ENCODE measurements at regions not wholly inside any gene's neighbourhood (a gene's known extent, or its start where the extent isn't known, plus 50 kb on each side); places are given as distances from the start of the nearest gene placed in this dataset.

DNA sequence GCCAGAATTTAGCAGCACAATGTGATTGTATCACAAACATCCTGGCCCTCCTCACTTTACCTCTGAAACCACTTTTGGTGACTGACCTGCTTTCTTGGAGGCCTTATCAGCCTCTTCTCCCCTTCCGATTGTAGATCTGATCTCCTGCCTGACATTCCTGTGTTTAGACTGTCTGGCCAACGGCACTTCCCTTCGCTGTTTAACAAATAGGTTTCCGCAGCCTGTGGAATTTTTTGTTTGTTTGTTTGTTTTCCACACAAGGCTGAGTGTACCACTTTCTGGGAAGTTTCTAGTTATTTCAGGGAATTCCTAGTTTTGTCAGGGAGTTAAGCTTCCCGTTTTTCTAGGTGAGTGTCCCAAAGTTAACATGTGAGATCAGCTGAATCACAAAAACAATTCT, 65.9 kb upstream of the CDKN3 start:
- no peaks in the 10 kb centered on the region for H3K9me3 Mint-ChIP-seq
- ChIA-PET CTCF (ENCODE audit: partially characterized antibody) (no interaction called here), POLR2A (ENCODE audit: partially characterized antibody) (no interaction called here)
- peaks cover 13 to 35% of the 10 kb centered on the region in 2 donors for H3K27me3 Mint-ChIP-seq
- no peak overlapping the region for H3K27ac Mint-ChIP-seq
- no peaks in the 10 kb centered on the region for H3K36me3 Mint-ChIP-seq
- H3K4me3 ChIP-seq (ENCODE audit: low read length in 2 of 2): no peak overlapping the region
- DNase-seq: no peak
- no peak overlapping the region for H3K27ac ChIP-seq (ENCODE audit: low read depth, low read length)
- H3K4me1 Mint-ChIP-seq: peaks cover 0 to 4% (median 0%) of the 10 kb centered on the region in 4 donors
- H3K4me3 Mint-ChIP-seq: no peak overlapping the region
- intact Hi-C loops (cut with micrococcal nuclease): no loop called here
- H3K9me3 ChIP-seq (ENCODE audit: control insufficient read depth in 1 of 2, low read length in 2 of 2): no peaks in the 10 kb centered on the region
- H3K36me3 ChIP-seq (ENCODE audit: insufficient read depth, low read length): no peaks in the 10 kb centered on the region
- no peaks in the 10 kb centered on the region for H3K27me3 ChIP-seq (ENCODE audit: insufficient read depth, low read length)
- no peaks in the 10 kb centered on the region for H3K4me1 ChIP-seq (ENCODE audit: insufficient read depth, low read length)

DNA sequence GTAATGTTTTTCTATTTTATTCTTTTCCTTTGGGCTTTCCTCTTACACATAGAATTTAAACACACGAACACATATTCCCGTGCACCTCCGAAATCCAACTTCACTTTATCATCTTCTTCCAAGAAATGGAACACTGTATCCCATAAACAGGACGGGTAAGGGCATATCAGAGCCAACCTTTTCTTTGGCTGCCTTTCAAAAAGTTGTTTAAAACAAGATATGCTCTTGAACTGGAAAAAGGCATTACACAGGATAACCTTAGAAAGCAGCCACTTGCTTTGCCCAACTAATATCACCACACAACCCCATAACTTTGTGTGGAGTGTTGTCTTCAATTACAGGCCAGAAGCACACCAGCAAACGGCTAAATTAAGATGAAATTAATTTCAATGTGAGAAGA, 65.3 kb upstream of the CDKN3 start:
- H3K4me3 Mint-ChIP-seq: no peak overlapping the region
- no peaks in the 10 kb centered on the region for H3K9me3 ChIP-seq (ENCODE audit: control insufficient read depth in 1 of 2, low read length in 2 of 2)
- H3K4me1 ChIP-seq (ENCODE audit: insufficient read depth, low read length): no peaks in the 10 kb centered on the region
- H3K27ac Mint-ChIP-seq: no peak overlapping the region
- H3K27ac ChIP-seq (ENCODE audit: low read depth, low read length): no peak overlapping the region
- no peak for DNase-seq
- no peaks in the 10 kb centered on the region for H3K27me3 ChIP-seq (ENCODE audit: insufficient read depth, low read length)
- H3K4me3 ChIP-seq (ENCODE audit: low read length in 2 of 2): no peak overlapping the region
- H3K9me3 Mint-ChIP-seq: no peaks in the 10 kb centered on the region
- POLR2A ChIA-PET (ENCODE audit: partially characterized antibody): no interaction called here
- CTCF ChIA-PET (ENCODE audit: partially characterized antibody): interaction anchor here (1.3 to 1.4 kb wide), 2 partner anchors 10 to 16 kb away, joined by 3 read pairs; no protein-coding TSS in a partner anchor
- H3K36me3 ChIP-seq (ENCODE audit: insufficient read depth, low read length): no peaks in the 10 kb centered on the region
- no peaks in the 10 kb centered on the region for H3K36me3 Mint-ChIP-seq
- intact Hi-C loops (cut with micrococcal nuclease): no loop called here
- H3K4me1 Mint-ChIP-seq: peaks cover 0 to 3% (median 0%) of the 10 kb centered on the region in 4 donors
- H3K27me3 Mint-ChIP-seq: peaks cover 15 to 34% of the 10 kb centered on the region in 2 donors

DNA sequence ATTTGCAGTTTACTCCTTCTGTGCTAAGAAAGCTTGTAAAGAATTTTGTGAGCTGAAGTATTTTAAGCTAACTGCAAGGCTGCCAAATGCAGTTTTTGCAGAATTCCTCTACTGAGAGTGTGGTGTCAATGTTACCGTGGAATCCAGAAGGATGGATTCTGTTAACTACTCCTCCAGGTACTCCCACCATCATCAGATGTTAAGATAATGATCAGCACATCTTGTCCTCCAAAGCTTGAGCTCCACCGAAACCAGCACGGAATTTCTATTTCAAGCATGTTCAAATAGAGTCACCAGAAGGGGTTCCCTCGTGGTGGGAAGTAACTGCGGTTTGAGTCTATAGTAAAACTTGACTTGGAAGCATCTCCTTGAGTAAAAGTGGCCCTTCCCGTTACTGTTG, 64.3 kb upstream of the CDKN3 start:
- Mint-ChIP-seq H3K36me3 (no peaks in the 10 kb centered on the region), H3K4me3 (no peak overlapping the region), H3K9me3 (no peaks in the 10 kb centered on the region), H3K4me1 (peaks cover 0 to 2% (median 0%) of the 10 kb centered on the region in 4 donors), H3K27me3 (peaks cover 15 to 32% of the 10 kb centered on the region in 2 donors), H3K27ac (no peak overlapping the region)
- ChIA-PET CTCF (ENCODE audit: partially characterized antibody) (interaction anchor here (1.2 to 1.4 kb wide), 3 partner anchors 9 to 29 kb away, joined by 3 read pairs; no protein-coding TSS in a partner anchor), POLR2A (ENCODE audit: partially characterized antibody) (no interaction called here)
- H3K9me3 ChIP-seq (ENCODE audit: control insufficient read depth in 1 of 2, low read length in 2 of 2): no peaks in the 10 kb centered on the region
- H3K27ac ChIP-seq (ENCODE audit: low read depth, low read length): no peak overlapping the region
- DNase-seq: no peak
- no peaks in the 10 kb centered on the region for H3K36me3 ChIP-seq (ENCODE audit: insufficient read depth, low read length)
- intact Hi-C loops (cut with micrococcal nuclease): no loop called here
- H3K27me3 ChIP-seq (ENCODE audit: insufficient read depth, low read length): no peaks in the 10 kb centered on the region
- no peaks in the 10 kb centered on the region for H3K4me1 ChIP-seq (ENCODE audit: insufficient read depth, low read length)
- no peak overlapping the region for H3K4me3 ChIP-seq (ENCODE audit: low read length in 2 of 2)

DNA sequence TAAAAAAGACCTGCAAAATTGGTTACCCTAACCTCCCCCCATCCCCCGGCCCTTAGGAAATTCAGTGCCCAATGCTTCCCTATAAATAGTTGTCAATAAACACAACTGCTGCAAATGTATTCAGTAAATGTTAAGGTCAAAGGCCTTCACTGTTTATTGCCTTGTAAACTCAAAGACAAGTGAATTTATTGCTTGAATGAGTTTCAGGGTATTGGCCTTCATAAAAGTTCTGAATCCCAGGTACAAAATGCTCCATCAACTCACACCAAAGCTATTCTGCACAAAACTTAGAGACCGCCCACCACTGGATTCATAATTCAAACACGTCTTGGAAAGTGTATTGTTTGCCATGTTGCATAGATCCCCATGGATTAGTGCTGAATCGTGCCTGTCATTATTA, 63.3 kb upstream of the CDKN3 start:
- Mint-ChIP-seq H3K27me3 (peaks cover 15 to 29% of the 10 kb centered on the region in 2 donors), H3K4me3 (no peak overlapping the region), H3K36me3 (no peaks in the 10 kb centered on the region), H3K27ac (no peak overlapping the region), H3K4me1 (peaks cover 0 to 2% (median 0%) of the 10 kb centered on the region in 4 donors), H3K9me3 (no peaks in the 10 kb centered on the region)
- Histone ChIP-seq H3K4me3 (ENCODE audit: low read length in 2 of 2) (no peak overlapping the region), H3K9me3 (ENCODE audit: control insufficient read depth in 1 of 2, low read length in 2 of 2) (no peaks in the 10 kb centered on the region), H3K27ac (ENCODE audit: low read depth, low read length) (no peak overlapping the region), H3K36me3 (ENCODE audit: insufficient read depth, low read length) (no peaks in the 10 kb centered on the region), H3K27me3 (ENCODE audit: insufficient read depth, low read length) (no peaks in the 10 kb centered on the region), H3K4me1 (ENCODE audit: insufficient read depth, low read length) (no peaks in the 10 kb centered on the region)
- POLR2A ChIA-PET (ENCODE audit: partially characterized antibody): no interaction called here
- intact Hi-C loops (cut with micrococcal nuclease): no loop called here
- CTCF ChIA-PET (ENCODE audit: partially characterized antibody): no interaction called here
- DNase-seq: no peak

DNA sequence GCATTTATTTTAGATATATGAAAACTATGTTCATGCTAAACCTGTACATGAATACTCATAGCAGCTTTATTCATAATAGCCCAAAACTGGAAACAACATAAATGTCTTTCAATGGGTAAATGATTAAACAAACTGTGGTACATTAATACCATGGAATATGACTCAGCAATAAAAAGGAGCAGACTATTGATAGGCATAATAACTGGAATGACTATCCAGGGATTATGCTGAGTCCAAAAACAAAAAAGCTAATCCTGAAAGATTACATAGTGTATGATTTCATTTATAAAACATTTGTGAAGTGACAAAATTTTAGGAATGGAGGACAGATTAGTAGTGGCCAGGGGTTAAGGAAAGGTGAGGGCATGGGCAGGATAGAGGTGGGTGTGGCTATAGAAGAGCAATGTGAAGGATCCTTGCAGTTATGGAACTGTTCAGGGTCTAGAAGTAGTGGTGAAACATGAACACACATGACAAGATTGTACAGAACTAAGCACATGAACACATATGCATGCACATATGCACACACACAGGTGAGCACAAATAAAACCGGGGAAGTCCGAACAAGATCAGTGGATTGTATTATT, 61.1 kb upstream of the CDKN3 start:
- no peaks in the 10 kb centered on the region for H3K9me3 Mint-ChIP-seq
- H3K27ac Mint-ChIP-seq: no peak overlapping the region
- Histone ChIP-seq H3K4me1 (ENCODE audit: insufficient read depth, low read length) (no peaks in the 10 kb centered on the region), H3K27ac (ENCODE audit: low read depth, low read length) (no peak overlapping the region), H3K36me3 (ENCODE audit: insufficient read depth, low read length) (no peaks in the 10 kb centered on the region), H3K27me3 (ENCODE audit: insufficient read depth, low read length) (no peaks in the 10 kb centered on the region), H3K4me3 (ENCODE audit: low read length in 2 of 2) (no peak overlapping the region), H3K9me3 (ENCODE audit: control insufficient read depth in 1 of 2, low read length in 2 of 2) (no peaks in the 10 kb centered on the region)
- no peaks in the 10 kb centered on the region for H3K4me1 Mint-ChIP-seq
- H3K27me3 Mint-ChIP-seq: peaks cover 11 to 21% of the 10 kb centered on the region in 2 donors
- no peak for DNase-seq
- no peak overlapping the region for H3K4me3 Mint-ChIP-seq
- POLR2A ChIA-PET (ENCODE audit: partially characterized antibody): no interaction called here
- no peaks in the 10 kb centered on the region for H3K36me3 Mint-ChIP-seq
- intact Hi-C loops (cut with micrococcal nuclease): no loop called here
- CTCF ChIA-PET (ENCODE audit: partially characterized antibody): no interaction called here

DNA sequence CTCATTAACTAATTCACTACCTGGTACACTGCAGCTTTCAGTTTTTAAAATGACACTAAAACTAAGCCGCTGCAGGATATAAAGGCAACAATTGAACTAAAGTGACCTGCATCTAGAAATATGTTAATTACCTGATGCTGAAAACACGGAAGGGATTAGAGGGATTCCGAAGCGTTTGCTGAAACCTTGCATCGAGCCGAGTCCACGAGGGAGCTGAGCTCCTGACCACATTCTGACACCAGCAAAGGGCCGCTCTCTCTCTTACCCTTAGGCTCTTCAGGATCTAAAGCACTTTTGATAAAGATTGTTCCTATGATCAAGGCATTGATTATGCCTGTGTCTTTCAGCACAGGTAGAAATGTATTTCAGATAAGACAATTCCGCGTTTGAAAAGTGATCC, 59.5 kb upstream of the CDKN3 start:
- Histone ChIP-seq H3K27me3 (ENCODE audit: insufficient read depth, low read length) (no peaks in the 10 kb centered on the region), H3K4me1 (ENCODE audit: insufficient read depth, low read length) (no peaks in the 10 kb centered on the region), H3K9me3 (ENCODE audit: control insufficient read depth in 1 of 2, low read length in 2 of 2) (no peaks in the 10 kb centered on the region), H3K4me3 (ENCODE audit: low read length in 2 of 2) (no peak overlapping the region), H3K27ac (ENCODE audit: low read depth, low read length) (no peak overlapping the region), H3K36me3 (ENCODE audit: insufficient read depth, low read length) (no peaks in the 10 kb centered on the region)
- Mint-ChIP-seq H3K27me3 (peaks cover 9 to 16% of the 10 kb centered on the region in 2 donors), H3K36me3 (no peaks in the 10 kb centered on the region), H3K9me3 (no peaks in the 10 kb centered on the region), H3K4me1 (no peaks in the 10 kb centered on the region), H3K27ac (no peak overlapping the region), H3K4me3 (no peak overlapping the region)
- no peak for DNase-seq
- ChIA-PET POLR2A (ENCODE audit: partially characterized antibody) (no interaction called here), CTCF (ENCODE audit: partially characterized antibody) (interaction anchor here (1.2 kb wide), 1 partner anchor 11 kb away, joined by 4 read pairs; no protein-coding TSS in a partner anchor)
- intact Hi-C loops (cut with micrococcal nuclease): no loop called here

DNA sequence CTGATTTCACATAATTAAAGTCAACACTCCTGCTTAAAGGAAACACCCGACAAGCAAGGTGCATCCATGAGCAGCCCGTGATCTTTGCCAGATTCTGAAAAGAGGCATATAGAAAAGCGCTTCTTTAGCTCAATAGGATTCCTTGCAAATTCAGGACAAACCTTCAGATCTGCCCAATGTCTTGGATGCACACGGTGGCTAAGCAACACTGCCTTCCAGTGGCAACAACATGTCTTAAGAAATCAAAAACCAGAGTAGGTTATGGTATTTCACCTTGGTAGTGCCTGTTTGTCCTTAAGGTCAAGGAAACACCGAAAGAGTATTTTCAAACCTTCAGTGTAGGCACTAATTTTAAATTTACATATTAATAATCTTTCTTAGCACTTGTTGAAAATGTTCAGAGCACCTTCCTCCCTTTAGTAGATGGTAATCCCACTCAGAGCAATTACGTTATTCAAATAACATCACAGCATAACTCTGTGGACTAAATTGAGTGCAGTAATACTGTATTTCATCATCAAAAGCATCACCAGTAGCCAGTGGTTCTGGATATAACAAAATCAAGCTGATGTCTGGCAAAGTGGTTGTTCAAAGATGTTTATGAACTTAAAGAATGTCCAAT, 58.0 kb upstream of the CDKN3 start:
- Mint-ChIP-seq H3K27ac (peak overlapping the region in 1 of 7 donors; percentile 49), H3K27me3 (peaks cover 2 to 7% of the 10 kb centered on the region in 2 donors), H3K36me3 (no peaks in the 10 kb centered on the region), H3K9me3 (no peaks in the 10 kb centered on the region), H3K4me1 (no peaks in the 10 kb centered on the region), H3K4me3 (no peak overlapping the region)
- Histone ChIP-seq H3K27me3 (ENCODE audit: insufficient read depth, low read length) (no peaks in the 10 kb centered on the region), H3K27ac (ENCODE audit: low read depth, low read length) (no peak overlapping the region), H3K9me3 (ENCODE audit: control insufficient read depth in 1 of 2, low read length in 2 of 2) (no peaks in the 10 kb centered on the region), H3K4me3 (ENCODE audit: low read length in 2 of 2) (no peak overlapping the region), H3K36me3 (ENCODE audit: insufficient read depth, low read length) (no peaks in the 10 kb centered on the region), H3K4me1 (ENCODE audit: insufficient read depth, low read length) (no peaks in the 10 kb centered on the region)
- intact Hi-C loops (cut with micrococcal nuclease): no loop called here
- POLR2A ChIA-PET (ENCODE audit: partially characterized antibody): no interaction called here
- no peak for DNase-seq
- CTCF ChIA-PET (ENCODE audit: partially characterized antibody): interaction anchor here (2.1 kb wide), 1 partner anchor 9 kb away, joined by 8 read pairs; no protein-coding TSS in a partner anchor
